ENCODE measurements at regions not wholly inside any gene's neighbourhood (a gene's known extent, or its start where the extent isn't known, plus 50 kb on each side); places are given as distances from the start of the nearest gene placed in this dataset.

DNA sequence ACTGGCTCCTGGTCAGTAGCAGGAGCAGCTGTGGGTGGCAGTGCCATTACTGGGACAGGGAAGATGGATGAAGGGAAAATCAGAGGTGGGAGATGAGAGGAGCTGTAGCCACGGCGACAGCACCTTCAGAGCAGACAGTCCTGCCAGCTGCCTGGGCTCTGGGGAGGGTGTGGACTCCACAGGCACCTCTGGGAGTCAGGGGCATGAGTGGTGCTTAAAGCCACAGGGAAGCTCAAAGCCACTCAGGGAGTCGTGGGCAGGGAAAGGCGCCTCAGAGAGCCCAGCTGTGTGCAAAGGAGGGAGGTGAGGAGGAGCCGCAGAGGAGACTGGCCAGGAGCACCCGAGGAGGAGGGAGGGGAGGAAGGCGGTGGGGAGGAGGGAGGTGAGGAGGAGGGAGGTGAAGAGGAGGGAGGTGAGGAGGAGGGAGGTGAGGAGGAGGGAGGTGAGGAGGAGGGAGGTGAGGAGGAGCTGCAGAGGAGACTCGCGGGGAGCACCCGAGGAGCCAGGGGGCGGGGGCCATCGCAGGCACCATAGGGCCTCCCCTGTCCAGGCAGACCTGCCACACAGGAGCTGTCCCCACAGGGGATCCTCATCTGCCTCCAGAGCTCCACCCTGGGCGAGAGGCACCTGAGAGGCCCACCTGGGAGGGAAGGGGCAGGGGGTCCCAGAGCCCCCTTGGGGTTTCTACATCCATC, 977.6 kb downstream of the BRD1 start:
- no peak for DNase-seq

DNA sequence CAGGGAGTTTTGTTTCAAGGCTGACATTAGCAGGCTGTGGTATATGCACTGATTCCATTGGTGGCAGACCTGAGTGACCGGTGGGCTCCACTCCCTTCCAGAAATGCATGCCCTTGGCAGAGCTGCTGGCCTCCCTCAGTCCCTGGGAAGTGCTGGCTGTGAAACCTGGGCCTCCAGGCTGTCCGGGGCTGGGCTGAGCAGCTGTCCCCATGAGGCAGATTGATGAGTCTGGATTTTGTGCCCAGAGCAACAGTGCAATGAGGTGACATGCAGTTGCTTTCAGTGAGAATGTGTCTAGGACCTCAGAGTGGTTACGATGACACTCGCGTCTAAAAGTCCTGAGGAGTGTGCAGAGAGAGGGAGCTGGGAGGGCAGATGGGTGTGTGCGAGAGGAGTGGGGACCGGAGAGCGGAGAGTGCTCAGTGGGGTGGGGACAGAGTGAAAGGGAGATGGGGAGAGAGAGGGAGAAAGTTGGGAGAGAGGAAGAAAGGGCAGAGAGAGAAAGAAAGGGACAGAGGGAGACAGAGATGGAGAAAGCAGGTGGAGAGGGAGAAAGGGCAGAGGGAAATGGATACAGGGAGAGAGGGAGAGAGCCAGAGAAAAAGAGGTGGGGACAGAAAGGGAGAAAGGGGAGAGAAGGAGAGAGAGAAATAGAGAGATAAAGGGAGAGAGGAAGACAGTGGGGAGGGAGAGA, 978.3 kb downstream of the BRD1 start:
- DNase-seq, result no peak

DNA sequence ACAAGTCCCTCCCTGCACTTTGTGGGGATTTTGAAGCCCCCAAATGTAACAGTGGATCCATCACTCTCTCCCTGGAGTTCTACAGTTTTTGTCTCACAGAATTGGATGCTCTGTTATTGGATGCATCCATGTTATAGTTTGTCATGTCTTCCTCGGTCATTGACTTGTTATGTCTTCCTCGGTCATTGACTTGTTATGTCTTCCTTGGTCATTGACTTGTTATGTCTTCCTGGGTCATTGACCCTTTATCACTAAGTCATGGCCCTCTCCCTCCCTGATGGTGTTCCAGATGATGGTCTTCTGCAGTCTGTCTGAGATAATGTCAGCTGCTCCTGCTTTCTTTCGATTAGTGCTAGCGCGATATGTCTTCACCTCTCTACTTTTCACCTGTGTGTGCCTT, 981.5 kb downstream of the BRD1 start:
- no peak for DNase-seq

DNA sequence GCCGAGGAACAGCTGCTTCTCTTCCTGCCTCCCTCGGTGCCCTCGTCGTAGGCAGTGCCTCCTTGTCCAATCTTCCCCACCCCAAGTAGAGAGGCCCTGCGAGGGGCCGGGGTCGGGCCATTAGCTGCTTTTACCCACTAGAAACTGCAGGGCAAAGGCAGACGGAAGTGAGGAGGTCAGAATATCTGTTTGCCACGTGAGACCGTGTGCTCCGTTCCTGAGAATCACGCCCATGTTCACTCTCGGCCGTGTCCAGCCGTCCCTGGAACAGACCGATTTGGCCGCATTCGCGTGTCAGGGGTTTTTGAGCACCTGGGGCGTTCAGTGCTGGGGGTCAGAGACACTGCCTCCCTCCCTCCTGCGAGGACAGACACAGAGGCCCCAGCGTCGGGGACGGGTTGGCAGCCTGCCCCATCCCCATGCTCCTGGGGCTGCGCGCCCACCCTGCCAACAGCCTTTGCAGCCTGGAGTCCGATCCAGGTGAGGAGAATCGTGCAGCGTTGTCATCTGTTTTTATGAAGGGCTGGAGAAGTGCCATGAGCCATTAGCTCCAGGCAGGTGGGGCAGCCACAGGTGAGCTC, 982.2 kb downstream of the BRD1 start:
- DNase-seq, result no peak

DNA sequence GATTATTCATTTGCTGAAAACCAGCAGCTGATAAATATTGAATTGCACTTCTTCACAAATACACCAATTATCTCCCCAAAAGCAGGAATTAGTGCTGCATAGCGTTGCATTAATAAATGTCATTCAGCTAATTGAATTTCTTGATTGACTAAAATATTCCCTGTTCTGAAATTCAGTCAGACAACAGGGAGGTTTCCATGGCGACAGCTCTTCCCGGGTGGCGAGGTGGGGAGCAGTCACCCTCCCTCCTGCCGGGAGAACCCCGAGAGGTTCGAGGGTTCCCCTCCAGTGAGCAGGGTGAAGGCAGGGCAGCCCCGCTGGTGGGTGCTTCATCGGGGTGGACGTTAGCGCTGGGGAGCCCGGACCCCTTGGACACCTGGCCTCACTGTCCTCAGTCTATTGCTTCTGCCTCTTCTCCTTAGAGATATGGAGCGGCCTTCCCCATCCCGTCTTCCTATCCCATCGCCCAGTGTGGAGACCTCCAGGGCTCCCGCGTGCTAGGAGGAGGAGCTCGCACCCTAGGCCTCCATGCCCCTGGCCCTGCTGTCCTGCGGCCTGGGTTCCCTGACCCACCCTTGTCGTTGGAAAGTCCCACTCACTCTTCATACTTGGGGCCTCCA, 983.5 kb downstream of the BRD1 start:
- DNase-seq, result no peak

DNA sequence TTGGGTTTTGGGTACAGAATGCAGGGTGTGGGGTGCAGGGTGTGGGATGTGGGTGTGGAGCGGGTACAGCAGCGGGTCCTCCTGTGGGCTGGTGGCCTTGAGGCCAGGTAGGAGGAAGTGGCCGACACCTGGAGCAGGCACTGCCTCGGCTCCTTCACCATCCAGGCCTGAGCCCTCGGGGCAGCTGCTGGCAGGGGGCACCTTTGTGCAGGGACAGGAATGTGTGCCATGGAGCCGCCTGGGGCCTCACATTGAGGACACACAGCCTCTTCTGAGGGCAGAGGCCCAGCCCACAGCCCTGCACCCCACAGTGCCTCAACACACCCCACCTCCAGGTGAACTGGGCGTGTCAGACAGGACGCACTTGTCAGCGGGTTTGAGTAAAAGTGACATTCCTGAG, 984.0 kb downstream of the BRD1 start:
- no peak for DNase-seq

DNA sequence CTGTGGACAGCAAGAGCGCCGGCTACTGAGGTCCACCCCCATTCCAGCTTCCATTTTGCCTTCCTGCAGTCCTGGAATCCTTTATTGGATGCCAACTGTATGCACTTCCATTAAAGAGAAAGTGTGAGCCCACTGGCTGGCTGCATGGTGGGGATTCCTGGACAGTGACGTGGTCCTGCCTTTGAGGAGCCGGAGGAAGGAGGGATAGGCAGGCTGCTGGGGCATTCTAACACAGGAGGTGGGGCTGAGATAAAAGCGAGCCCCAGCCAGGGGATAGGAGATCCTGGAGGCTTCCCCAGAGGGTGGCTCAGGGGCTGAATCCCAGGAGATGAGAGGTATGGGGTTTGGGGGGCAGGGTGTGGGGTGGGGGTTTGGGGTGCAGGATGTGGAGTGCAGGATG, 984.7 kb downstream of the BRD1 start:
- no peak for DNase-seq

DNA sequence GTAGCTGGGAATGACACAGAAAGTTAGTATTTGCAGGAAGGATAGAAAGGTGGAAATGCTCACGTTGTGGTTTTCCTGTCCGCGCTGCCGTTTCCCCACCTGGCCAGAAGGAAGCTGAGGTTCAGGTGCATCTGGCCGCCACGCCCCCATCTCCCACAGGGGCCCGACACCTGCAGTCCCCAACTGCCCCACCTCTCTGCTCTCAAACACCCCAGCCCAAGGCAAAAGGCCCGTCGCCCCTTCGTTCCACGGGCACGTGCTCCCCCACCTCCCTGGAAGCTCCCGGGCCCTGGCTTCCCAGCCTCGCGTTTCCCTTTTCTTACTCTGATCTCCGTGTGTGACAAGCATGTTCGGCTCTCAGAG, 985.1 kb downstream of the BRD1 start:
- no peak for DNase-seq

DNA sequence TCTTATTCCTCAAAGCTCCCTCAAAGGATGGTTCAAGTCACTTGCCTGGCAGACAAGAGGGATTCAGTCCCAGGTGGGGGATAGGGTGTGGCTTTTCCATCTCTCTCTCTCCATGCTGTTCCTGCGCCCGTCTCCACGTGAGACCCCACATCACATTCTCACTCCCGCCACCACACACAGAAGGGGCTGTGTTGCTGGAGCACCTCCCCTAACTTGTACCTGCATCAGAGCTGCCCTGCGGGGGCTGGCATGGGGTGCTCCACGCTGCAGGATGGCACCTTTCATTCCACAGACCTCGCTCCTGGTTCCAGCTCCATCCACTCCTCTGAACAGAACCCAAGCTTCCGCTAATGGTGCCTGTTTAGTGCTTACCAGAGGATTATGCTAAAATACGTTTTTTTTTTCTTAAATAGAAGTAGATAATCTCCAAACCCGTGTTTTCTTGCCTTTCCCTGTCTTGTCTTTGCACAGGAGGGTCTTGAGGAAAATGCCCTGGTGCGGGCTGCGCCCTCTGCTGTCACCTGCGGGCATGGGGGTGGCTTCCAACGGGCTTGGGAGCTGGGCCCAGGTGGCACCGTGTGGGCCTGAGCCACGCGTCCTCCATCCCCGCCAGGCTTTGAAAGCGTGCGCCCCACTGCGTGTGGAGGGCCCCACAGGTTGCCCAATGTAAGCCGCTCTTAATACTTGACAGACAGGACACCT, 985.6 kb downstream of the BRD1 start:
- no peak for DNase-seq

DNA sequence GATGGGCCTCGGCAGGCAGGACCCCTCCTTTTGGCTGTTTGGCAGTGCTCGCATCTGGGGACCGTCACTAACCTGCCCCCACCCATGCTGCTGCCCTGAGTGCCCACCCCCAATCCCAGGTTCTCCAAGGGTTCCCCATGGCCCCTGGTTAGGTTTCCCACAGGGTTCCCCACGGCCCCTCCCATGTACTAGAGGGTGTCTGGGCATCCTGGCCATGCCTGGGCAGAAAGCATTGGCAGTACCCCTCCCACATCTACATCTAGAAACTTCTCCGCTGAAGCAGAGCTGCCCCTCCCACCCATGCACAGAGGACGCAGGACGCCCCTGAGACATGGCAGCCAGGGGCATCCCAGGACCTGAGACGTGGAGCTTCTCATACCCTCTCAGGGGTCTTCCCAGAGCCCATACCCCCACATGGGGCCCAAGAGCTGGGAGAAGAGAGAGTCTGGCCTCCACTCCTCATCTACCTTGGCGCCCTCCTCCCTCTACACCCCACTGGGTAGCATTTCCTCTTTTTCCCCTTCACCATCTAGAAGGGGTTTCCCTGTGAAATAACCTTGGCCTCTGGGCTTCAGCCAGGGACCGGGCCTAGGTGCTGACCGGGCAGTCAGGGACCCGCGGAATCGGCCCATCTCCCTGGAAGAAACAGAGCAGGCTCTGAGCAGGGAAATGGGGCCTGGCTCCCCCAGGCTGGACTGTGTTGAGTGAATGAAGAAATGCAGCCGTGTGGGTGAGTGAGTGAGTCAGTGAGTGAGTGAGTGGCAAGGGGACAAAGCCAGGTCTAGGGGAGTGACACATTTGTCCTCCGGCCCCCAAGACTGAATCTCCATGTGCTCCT, 987.3 kb downstream of the BRD1 start:
- no peak for DNase-seq

DNA sequence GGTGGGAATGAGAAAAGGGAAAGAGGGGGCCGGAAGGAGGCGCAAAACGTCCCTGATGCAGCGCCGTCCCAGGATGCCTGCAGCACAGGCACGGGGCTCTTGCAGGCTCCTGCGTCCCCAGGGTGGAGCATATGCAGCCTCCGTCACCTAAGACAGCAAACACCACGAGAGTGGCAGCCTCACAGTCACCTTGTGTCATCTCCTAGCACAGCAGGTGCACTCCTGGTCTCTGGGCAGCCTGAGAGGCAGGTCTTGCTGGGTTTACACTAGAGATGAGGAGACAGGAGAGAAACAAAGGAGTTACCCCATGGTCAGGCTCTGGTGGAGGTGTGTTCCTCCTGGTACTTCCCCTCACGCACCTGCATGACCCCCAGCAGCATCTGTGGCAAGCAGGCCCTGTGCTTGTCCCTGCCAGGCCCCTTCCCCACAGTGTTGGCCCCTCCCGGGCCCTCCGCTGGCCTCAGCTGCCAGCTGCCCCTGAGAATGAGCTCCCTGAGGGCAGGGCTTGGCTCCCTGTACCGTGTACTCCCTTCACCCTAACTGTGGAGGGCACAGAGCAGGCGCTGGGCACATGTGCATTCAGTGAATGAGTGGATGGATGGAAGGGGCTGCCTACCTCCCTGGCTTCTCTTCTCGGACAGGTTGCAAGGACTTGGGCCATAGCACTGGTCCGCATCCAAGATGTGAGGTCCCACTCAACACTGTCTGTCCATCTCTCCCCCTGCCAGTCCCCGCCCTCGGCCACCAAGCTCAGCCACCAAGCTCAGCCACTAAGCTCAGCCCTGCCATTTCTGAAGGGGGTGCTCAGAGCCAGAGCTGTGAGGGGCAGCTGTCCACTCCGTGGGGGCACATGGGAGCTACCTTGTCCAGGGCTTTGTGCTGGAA, 988.6 kb downstream of the BRD1 start:
- DNase-seq, result no peak

DNA sequence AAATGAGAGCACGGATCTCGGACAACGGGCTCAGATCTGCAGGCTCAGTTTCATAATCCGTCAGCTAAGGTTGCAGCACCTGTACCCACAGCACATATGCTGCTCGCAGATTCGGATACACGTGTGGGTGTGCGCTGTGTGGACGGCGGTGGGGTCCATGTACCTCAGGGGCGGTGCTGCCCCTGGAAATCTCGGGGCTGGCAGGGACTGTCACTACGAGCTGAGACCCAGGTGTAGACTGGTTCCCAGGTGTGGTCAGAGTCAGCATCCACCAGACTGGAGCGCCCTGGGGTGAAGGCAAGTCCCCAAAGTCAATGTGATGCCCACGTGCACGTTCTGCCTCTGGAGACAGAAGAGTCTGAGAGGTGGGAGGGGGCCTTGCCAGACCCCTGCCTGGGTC, 989.3 kb downstream of the BRD1 start:
- no peak for DNase-seq

DNA sequence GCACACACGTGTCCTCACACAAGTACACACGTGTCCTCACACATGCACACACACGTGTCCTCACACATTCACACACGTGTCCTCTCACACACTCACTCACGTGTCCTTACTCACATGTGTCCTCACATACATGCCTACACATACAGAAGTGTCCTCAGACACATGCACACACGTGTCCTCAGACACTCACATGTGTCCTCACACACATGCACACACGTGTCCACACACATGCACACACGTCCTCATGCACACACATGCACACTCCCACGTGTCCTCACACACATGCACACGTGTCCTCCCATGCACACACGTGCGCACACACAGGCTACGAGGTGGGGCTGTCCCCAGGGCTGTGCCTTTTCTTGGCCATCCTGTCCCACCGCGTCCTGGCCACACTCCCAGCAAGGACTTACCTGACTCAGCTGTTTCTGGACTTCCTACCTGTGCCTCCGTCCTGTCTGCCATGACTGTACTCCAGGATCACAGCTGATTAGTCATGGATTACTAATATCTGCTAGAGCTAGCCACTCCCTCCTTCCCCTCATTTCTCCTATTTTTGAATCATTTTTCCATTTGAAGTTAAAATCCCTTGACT, 990.2 kb downstream of the BRD1 start:
- no peak for DNase-seq

DNA sequence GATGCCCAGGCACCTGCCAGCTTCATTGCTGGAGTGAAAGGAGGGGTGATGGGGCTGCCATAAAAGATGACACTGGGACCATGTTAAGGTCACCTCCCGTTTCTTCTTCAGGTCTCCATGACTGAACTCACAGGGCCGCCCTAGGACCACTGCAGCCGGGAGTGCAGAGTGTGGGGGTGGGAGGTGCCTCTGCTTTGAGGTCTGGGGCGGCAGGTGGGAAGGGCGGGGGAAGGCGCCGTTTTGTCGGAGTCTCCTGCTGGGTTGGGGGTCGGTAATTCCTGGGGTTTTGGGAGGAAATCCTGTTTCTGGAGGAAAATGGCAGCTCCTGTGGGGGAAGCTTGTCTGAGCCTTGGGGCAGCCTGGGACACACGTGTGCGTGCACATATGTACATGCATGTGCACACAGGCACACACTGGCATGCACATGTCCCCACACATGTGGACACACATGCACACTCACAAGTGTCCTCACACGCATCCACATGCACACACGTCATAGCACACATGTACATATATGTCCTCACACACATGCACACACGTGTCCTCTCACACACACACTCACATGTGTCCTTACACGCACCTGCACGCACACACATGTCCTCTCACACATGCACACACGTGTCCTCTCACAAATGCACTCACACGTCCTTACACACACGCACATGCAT, 990.9 kb downstream of the BRD1 start:
- no peak for DNase-seq

DNA sequence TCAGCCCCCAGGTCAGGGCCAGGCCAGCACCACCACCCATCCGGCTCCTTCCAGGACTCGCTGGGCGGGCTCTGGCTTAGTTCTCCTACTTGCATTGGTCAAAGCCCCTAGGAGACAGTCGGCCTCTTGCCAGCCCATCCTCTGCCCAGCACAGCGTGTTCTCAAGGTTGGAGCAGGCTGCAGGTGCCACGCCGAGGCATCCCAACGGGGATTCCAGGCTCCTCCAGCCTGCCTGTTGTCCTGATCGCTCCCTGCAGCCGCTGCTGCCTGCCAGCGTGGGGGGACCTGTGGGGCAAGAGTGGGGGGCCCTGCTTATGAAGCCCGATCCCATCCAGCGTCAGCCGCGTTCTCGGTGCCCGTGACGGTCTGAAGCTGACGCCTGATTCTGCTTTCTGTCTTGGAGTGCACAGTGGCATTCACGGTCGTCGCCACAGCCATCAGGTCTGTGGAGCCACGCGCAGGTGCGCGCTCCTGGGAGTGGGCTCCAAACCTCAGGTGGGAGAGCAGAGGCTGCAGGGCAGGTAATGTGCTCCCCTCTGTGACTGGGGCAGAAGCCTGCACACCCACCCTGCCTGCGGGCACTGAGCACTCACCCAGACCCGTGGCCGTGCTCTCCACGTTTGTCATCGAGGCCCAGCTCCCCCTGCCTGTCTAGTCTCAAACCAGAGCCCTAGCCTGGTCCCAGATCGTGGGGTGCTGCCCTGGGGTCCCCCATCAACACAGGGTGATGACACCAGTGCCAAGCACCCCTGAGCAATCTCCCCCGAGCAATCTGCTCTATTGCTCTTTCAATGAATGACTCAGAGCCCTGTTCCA, 991.6 kb downstream of the BRD1 start:
- DNase-seq, result no peak

DNA sequence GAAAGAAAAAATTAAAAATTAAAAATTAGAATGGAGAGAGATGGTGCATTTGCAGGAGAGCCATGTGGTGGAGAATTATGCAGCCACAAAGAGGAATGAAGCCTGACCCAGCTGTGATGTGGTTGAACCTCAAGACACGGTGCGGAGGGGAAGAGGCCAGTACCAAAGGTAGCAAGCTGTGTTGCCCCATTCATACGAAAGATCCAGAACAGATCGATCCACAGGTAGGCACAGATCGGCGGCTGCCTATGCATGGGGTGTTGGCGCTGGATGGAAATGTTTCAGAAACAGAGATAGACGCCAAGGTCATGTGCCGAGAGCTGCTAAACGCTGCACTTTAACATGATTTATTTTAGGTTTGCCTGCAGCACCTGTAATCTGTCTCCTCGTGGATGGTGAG, 992.3 kb downstream of the BRD1 start:
- DNase-seq, result no peak

DNA sequence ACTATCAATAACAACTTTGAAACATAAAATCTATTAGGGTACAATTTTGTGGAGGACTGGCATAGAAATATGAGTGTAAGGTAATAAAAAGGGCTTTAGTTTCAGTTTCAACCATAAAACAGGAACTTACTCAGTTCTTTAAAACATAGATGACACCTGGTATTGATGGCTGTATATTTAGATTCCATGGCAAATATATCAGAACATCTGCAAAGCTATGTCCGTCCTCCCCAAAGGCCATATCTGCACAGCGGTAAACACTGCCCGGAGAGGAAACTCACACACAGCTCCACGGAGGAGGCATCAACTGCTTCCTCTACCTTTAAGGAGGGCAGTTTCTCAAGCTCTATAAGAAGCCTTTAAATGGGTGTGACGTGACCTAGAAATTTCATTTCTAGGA, 993.3 kb downstream of the BRD1 start:
- DNase-seq, result no peak

DNA sequence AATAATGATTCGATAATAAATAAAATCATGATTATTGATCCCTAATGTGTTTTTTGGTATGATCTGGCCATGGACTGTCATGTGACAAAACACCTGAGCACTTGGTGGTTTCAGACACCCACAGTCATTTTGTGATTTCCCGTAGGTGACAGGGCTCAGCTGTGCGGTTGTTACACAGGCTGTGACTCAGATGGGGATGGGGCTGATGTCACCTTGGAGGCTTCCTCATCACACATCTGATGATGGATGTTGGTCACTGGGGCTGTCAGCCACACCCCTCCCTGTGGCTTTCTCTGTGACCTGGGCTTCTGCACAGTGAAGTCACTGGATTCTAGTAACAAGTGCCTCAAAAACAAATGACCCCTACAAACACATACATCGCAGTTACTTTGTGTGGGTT, 995.1 kb downstream of the BRD1 start:
- no peak for DNase-seq

DNA sequence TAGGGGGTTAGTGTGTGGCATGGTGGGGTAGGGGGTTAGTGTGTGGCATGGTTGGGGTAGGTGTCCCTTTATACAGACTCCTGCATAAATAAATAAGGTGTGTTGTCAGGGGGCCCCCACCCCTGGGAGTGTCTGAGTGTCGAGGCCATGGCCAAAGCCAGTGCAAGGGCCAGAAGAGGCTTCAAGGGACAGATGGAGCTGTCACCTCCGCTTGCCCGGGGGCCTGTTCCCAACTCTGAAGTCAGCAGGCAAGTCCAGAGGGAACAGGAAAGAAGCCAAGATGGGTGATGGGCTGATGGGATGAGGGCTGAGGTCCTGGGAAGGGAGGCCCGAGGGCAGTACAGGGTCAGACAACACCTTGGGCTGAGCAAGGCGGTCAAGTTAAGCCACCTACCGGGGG, 997.8 kb downstream of the BRD1 start:
- DNase-seq, result no peak

DNA sequence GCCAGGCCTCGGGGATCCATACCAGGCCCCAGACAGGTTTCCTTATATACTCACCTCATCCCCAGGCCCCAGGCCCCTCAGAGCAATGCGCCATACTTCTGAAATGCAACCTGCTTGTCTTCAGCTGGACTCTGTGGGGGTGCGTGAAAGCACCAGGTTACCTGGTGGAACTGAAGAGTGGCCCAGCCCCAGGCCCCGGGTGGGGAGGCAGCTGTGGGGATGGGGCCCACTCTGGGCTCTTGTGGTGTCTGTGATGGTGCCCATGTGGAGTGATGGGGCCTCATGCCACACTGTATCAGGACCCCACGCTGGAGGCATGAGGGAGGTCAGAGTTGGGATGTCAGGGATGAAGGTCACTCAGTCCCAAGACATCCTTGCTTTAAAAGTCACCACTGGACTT, 999.0 kb downstream of the BRD1 start:
- DNase-seq, result no peak
